ENCODE measurements at regions not wholly inside any gene's neighbourhood (a gene's known extent, or its start where the extent isn't known, plus 50 kb on each side); places are given as distances from the start of the nearest gene placed in this dataset.
"Not testable (repeated sequence)": the region's sequence is repeated elsewhere in the genome, so short reads cannot be mapped to it uniquely, and the experiment has no call there.

GRCh38 chr6:164095056-164095455 is 680.5 kb downstream of the QKI start:
- H3K27ac Mint-ChIP-seq = no peak overlapping the region
- DNase-seq (no peak), ATAC-seq (ENCODE audit: low read depth in 2 of 2) (no peak)
- H3K36me3 Mint-ChIP-seq = no peaks in the 10 kb centered on the region
- no peak overlapping the region for H3K4me3 Mint-ChIP-seq
- H3K9me3 Mint-ChIP-seq = peaks cover 0 to 5% (median 0%) of the 10 kb centered on the region in 7 donors
- no peaks in the 10 kb centered on the region for H3K4me1 Mint-ChIP-seq
- H3K27me3 Mint-ChIP-seq = peaks cover 0 to 9% (median 5%) of the 10 kb centered on the region in 3 donors

DNA sequence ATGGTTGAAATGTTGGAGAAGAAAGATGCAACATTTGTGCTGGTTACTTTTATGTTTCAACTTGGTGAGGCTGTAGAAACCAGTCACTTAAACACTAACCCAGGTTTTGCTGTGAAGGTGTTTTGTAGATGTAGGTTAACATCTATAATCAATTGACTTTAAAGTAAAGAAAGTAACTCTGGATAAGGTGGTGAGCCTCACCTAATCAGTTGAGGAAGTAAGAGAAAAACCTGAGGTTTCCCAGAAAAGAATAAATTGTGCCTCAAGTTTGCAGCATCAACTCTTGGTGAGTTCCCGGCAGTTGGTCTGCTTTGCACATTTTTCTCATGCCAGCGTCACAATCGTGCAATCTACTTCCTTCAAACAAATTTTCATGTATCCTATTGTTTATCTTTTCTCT is 673.4 kb downstream of the QKI start:
- no peak overlapping the region for H3K27ac Mint-ChIP-seq
- DNase-seq (no peak), ATAC-seq (ENCODE audit: low read depth in 2 of 2) (no peak)
- no peaks in the 10 kb centered on the region for H3K36me3 Mint-ChIP-seq
- H3K4me1 Mint-ChIP-seq = peaks cover 0 to 6% (median 0%) of the 10 kb centered on the region in 3 donors
- peaks cover 14 to 19% (median 15%) of the 10 kb centered on the region in 3 donors for H3K27me3 Mint-ChIP-seq
- no peak overlapping the region for H3K4me3 Mint-ChIP-seq
- H3K9me3 Mint-ChIP-seq = peaks cover 0 to 6% (median 0%) of the 10 kb centered on the region in 7 donors

- DNase-seq (no peak), ATAC-seq (ENCODE audit: low read depth in 2 of 2) (no peak)
- H3K9me3 Mint-ChIP-seq = peaks cover 0 to 6% (median 0%) of the 10 kb centered on the region in 7 donors
- H3K27me3 Mint-ChIP-seq = peaks cover 14 to 19% (median 15%) of the 10 kb centered on the region in 3 donors
- H3K27ac Mint-ChIP-seq = peak overlapping the region in 2 of 6 donors; percentile 27 to 77
- no peaks in the 10 kb centered on the region for H3K36me3 Mint-ChIP-seq
- H3K4me1 Mint-ChIP-seq = peaks cover 0 to 6% (median 0%) of the 10 kb centered on the region in 3 donors
- H3K4me3 Mint-ChIP-seq = no peak overlapping the region
Observed at GRCh38 chr6:164087211-164087610, 672.7 kb downstream of the QKI start.

DNA sequence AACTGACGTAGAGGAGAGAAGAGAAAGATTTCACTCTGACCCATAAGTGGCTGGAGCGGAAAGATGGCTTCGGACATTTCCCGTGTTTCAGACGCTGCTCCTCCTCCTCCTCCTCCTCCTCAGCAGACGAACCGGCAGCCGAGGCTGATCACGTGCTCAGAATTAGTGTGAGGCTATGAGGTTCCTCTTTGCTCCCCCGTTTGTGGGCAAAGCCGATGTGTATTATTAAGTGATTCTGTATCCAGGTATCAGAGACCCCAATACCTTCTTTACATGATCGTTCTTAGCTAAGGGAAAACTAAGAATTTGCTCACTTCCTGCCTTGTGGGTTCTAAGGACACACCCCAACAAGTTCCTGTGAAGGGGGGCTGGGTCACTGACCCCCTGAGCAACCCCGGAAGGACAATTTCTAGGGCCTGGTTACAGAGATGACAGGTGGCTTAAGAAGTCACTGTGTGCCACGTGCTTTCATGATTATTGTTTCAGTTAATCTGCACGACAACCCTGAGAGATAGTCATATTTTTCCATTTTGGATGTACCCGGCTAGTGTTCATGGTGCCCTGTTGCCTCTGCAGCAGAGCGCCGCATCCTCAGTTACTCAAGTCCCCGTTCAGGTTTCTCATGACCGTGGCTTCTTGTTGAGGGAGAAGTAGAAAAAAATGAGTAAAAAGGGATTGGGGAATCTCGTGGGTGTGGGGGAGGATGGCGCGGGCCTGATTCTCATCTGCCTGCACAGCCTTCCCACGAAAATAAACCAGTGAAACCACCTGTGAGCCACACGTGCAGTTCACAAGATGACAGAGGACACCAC is 671.8 kb downstream of the QKI start:
- DNase-seq (no peak), ATAC-seq (ENCODE audit: low read depth in 2 of 2) (no peak)
- H3K9me3 Mint-ChIP-seq = peaks cover 0 to 6% (median 2%) of the 10 kb centered on the region in 7 donors
- H3K27ac Mint-ChIP-seq = peak overlapping the region in 1 of 6 donors; percentile 52
- peak overlapping the region in 5 of 8 donors; percentile 1 to 71 (median 48) for H3K4me3 Mint-ChIP-seq
- H3K27me3 Mint-ChIP-seq = peaks cover 14 to 22% (median 19%) of the 10 kb centered on the region in 3 donors
- peaks cover 0 to 6% (median 0%) of the 10 kb centered on the region in 3 donors for H3K4me1 Mint-ChIP-seq
- H3K36me3 Mint-ChIP-seq = no peaks in the 10 kb centered on the region

DNA sequence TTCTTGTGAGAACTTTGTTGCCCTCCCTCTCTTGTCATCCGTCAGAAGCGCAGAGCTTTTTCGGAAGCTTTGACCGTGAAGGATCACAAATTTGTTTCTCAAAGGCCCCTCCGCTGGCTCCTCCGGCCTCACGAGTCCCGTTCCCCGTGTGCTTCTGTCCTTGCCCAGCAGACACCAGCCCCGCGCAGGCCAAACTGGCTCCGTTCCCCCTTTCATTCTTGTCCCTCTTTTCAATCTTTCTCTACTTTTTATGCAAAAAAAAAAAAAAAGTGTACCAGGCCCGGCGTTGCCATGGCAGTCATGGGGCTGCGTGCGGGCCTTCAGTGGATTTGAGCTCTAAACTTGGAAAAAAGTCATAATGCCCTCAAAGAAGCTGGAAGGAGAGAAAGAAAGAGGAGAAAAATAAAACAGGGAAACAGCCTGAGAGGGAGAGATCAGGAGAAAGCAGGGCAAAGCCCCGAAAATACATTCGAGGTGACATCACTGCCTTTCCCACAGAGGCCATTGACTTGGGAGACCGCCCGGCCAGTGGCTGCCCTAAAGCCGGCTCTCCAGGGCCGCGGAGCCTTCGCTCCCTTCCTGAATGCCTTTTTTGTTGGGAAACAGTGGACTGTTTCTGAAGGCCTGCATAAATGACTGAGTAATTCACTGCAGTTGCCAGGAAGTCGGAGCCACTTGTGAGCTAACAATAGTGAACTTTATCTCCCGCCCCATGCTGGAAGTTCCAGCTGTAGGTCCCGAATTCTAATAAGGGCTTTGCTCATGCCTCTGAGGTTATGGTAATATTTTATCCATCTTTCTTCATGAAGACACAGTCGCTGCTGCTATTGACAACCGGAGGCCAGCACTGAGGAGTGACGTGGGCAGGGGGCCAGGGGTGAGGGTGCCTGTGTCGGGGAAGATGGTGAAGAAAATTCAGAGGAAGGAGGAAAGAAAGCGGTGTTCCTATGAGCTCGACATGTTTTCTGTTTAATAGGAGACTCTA is 670.9 kb downstream of the QKI start:
- no peaks in the 10 kb centered on the region for H3K36me3 Mint-ChIP-seq
- peaks cover 0 to 6% (median 0%) of the 10 kb centered on the region in 3 donors for H3K4me1 Mint-ChIP-seq
- H3K9me3 Mint-ChIP-seq = peaks cover 0 to 6% (median 2%) of the 10 kb centered on the region in 7 donors
- H3K4me3 Mint-ChIP-seq = peak overlapping the region in 4 of 8 donors; percentile 1 to 71 (median 46)
- H3K27me3 Mint-ChIP-seq = peaks cover 14 to 28% (median 19%) of the 10 kb centered on the region in 3 donors
- no peak overlapping the region for H3K27ac Mint-ChIP-seq
- ATAC-seq (ENCODE audit: low read depth in 2 of 2) = no peak
- no peak for DNase-seq

DNA sequence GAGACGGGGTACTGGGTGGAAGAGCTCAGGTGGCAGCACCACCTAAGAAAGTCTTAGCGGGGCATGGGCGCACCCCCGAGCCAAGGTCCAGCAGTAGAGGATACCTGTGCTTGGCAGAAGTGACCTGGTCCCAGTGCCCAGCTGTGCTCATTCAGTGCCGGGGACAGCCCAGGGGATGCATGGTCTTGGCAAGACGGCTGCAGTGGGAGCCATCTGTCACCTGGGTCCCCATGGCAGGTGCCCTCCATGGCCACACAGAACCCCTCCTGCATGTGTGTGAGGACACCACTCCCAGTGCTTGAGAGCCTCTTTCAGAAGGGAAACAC is 664.7 kb downstream of the QKI start:
- Mint-ChIP-seq H3K27me3 (peaks cover 6 to 22% (median 12%) of the 10 kb centered on the region in 3 donors), H3K9me3 (peaks cover 0 to 5% (median 0%) of the 10 kb centered on the region in 7 donors), H3K36me3 (no peaks in the 10 kb centered on the region), H3K4me3 (no peak overlapping the region), H3K4me1 (no peaks in the 10 kb centered on the region), H3K27ac (no peak overlapping the region)
- no peak for ATAC-seq (ENCODE audit: low read depth in 2 of 2)
- no peak for DNase-seq

- no peaks in the 10 kb centered on the region for H3K4me1 Mint-ChIP-seq
- ATAC-seq (ENCODE audit: low read depth in 2 of 2) (no peak), DNase-seq (no peak)
- no peak overlapping the region for H3K27ac Mint-ChIP-seq
- peak overlapping the region in 1 of 8 donors; percentile 0 for H3K4me3 Mint-ChIP-seq
- peaks cover 2 to 22% (median 9%) of the 10 kb centered on the region in 3 donors for H3K27me3 Mint-ChIP-seq
- H3K36me3 Mint-ChIP-seq = no peaks in the 10 kb centered on the region
- peaks cover 0 to 7% (median 0%) of the 10 kb centered on the region in 7 donors for H3K9me3 Mint-ChIP-seq
Observed at GRCh38 chr6:164078532-164079274, 664.2 kb downstream of the QKI start.

DNA sequence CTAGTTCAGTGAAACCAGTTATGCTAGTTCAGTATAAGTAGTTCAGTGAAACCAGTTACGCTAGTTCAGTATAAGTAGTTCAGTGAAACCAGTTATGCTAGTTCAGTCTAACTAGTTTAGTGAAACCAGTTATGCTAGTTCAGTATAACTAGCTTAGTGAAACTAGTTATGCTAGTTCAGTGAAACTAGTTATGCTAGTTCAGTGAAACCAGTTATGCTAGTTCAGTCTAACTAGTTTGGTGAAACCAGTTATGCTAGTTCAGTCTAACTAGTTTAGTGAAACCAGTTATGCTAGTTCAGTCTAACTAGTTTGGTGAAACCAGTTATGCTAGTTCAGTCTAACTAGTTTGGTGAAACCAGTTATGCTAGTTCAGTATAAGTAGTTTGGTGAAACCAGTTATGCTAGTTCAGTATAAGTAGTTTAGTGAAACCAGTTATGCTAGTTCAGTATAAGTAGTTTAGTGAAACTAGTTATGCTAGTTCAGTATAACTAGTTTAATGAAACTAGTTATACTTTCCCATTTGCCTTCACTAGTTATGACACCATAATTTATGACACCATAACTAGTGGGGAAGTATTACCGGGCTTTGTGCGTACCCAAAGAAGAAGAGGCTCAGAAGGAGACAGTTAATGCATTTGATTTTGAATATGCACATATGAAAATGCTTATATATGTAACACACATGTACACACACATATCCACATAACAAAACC is 662.5 kb downstream of the QKI start:
- peaks cover 0 to 22% (median 9%) of the 10 kb centered on the region in 3 donors for H3K27me3 Mint-ChIP-seq
- H3K27ac Mint-ChIP-seq; H3K36me3 Mint-ChIP-seq; DNase-seq; H3K4me3 Mint-ChIP-seq; ATAC-seq (ENCODE audit: low read depth in 2 of 2); H3K4me1 Mint-ChIP-seq: not testable (repeated sequence)
- peaks cover 4 to 22% (median 7%) of the 10 kb centered on the region in 7 donors for H3K9me3 Mint-ChIP-seq

GRCh38 chr6:164075981-164076615 is 661.6 kb downstream of the QKI start:
- H3K27ac Mint-ChIP-seq = no peak overlapping the region
- peaks cover 0 to 13% (median 9%) of the 10 kb centered on the region in 3 donors for H3K27me3 Mint-ChIP-seq
- H3K9me3 Mint-ChIP-seq = peaks cover 4 to 22% (median 7%) of the 10 kb centered on the region in 7 donors
- no peaks in the 10 kb centered on the region for H3K4me1 Mint-ChIP-seq
- ATAC-seq (ENCODE audit: low read depth in 2 of 2) (no peak), DNase-seq (no peak)
- H3K4me3 Mint-ChIP-seq = no peak overlapping the region
- peaks cover 0 to 7% of the 10 kb centered on the region in 2 donors for H3K36me3 Mint-ChIP-seq

- H3K9me3 Mint-ChIP-seq = peaks cover 4 to 22% (median 7%) of the 10 kb centered on the region in 7 donors
- H3K27ac Mint-ChIP-seq = no peak overlapping the region
- H3K27me3 Mint-ChIP-seq = peaks cover 0 to 4% (median 0%) of the 10 kb centered on the region in 3 donors
- H3K4me1 Mint-ChIP-seq = no peaks in the 10 kb centered on the region
- DNase-seq (no peak), ATAC-seq (ENCODE audit: low read depth in 2 of 2) (no peak)
- no peak overlapping the region for H3K4me3 Mint-ChIP-seq
- peaks cover 0 to 7% of the 10 kb centered on the region in 2 donors for H3K36me3 Mint-ChIP-seq
Observed at GRCh38 chr6:164072240-164072666, 657.7 kb downstream of the QKI start.

- Mint-ChIP-seq H3K4me3 (no peak overlapping the region), H3K36me3 (peaks cover 0 to 7% of the 10 kb centered on the region in 2 donors), H3K27me3 (peaks cover 0 to 9% (median 0%) of the 10 kb centered on the region in 3 donors), H3K4me1 (no peaks in the 10 kb centered on the region), H3K9me3 (peaks cover 4 to 17% (median 6%) of the 10 kb centered on the region in 7 donors), H3K27ac (no peak overlapping the region)
- DNase-seq (no peak), ATAC-seq (ENCODE audit: low read depth in 2 of 2) (no peak)
Observed at GRCh38 chr6:164069350-164069990, 655.0 kb downstream of the QKI start.
